ENCODE measurements at regions not wholly inside any gene's neighbourhood (a gene's known extent, or its start where the extent isn't known, plus 50 kb on each side); places are given as distances from the start of the nearest gene placed in this dataset.
"Not testable (repeated sequence)": the region's sequence is repeated elsewhere in the genome, so short reads cannot be mapped to it uniquely, and the experiment has no call there.

- TF ChIP-seq, protein P1, sequence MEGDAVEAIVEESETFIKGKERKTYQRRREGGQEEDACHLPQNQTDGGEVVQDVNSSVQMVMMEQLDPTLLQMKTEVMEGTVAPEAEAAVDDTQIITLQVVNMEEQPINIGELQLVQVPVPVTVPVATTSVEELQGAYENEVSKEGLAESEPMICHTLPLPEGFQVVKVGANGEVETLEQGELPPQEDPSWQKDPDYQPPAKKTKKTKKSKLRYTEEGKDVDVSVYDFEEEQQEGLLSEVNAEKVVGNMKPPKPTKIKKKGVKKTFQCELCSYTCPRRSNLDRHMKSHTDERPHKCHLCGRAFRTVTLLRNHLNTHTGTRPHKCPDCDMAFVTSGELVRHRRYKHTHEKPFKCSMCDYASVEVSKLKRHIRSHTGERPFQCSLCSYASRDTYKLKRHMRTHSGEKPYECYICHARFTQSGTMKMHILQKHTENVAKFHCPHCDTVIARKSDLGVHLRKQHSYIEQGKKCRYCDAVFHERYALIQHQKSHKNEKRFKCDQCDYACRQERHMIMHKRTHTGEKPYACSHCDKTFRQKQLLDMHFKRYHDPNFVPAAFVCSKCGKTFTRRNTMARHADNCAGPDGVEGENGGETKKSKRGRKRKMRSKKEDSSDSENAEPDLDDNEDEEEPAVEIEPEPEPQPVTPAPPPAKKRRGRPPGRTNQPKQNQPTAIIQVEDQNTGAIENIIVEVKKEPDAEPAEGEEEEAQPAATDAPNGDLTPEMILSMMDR (IDR thresholded peaks at IDR 0.05), result not testable (repeated sequence)
- TF ChIP-seq POLR2A (IDR thresholded peaks at IDR 0.05), result not testable (repeated sequence)
Observed at GRCh38 chr16:29124162-29124561, 139.3 kb downstream of the LAT start.

All from testis (tissue), 2 donors.